ENCODE measurements at regions not wholly inside any gene's neighbourhood (a gene's known extent, or its start where the extent isn't known, plus 50 kb on each side); places are given as distances from the start of the nearest gene placed in this dataset.

- H3K4me3 ChIP-seq = no peak overlapping the region
- no peaks in the 10 kb centered on the region for H3K4me1 ChIP-seq
- no peak overlapping the region for H3K27ac ChIP-seq
- no peaks in the 10 kb centered on the region for H3K9me3 ChIP-seq
- DNase-seq = no peak
- intact Hi-C loops (cut with DNase I; ENCODE audit: low total_unique reads) = no loop called here
- TF ChIP-seq CTCF (IDR thresholded peaks at IDR 0.05) (no peak), POLR2A (IDR thresholded peaks at IDR 0.05) (no peak)
- no peaks in the 10 kb centered on the region for H3K36me3 ChIP-seq
- H3K27me3 ChIP-seq = no peaks in the 10 kb centered on the region
Measured at GRCh38 chr7:46652317-46652716, 731.2 kb upstream of the IGFBP3 start.

GRCh38 chr7:46651561-46652088 lies 730.6 kb upstream of the IGFBP3 start:
- Histone ChIP-seq H3K27me3 (no peaks in the 10 kb centered on the region), H3K4me1 (no peaks in the 10 kb centered on the region), H3K9me3 (no peaks in the 10 kb centered on the region), H3K36me3 (no peaks in the 10 kb centered on the region), H3K27ac (no peak overlapping the region), H3K4me3 (no peak overlapping the region)
- intact Hi-C loops (cut with DNase I; ENCODE audit: low total_unique reads) = no loop called here
- DNase-seq = no peak
- TF ChIP-seq CTCF (IDR thresholded peaks at IDR 0.05) = no peak
- TF ChIP-seq POLR2A (IDR thresholded peaks at IDR 0.05) = no peak

- Histone ChIP-seq H3K27ac (no peak overlapping the region), H3K4me1 (no peaks in the 10 kb centered on the region), H3K4me3 (no peak overlapping the region), H3K27me3 (no peaks in the 10 kb centered on the region), H3K36me3 (no peaks in the 10 kb centered on the region), H3K9me3 (no peaks in the 10 kb centered on the region)
- no peak for DNase-seq
- TF ChIP-seq POLR2A (IDR thresholded peaks at IDR 0.05) (no peak), CTCF (IDR thresholded peaks at IDR 0.05) (no peak)
- intact Hi-C loops (cut with DNase I; ENCODE audit: low total_unique reads) = no loop called here
Measured at GRCh38 chr7:46651070-46651469, 730.0 kb upstream of the IGFBP3 start.

- no peak for DNase-seq
- H3K4me3 ChIP-seq = no peak overlapping the region
- TF ChIP-seq POLR2A (IDR thresholded peaks at IDR 0.05) (no peak), CTCF (IDR thresholded peaks at IDR 0.05) (no peak)
- no peaks in the 10 kb centered on the region for H3K27me3 ChIP-seq
- intact Hi-C loops (cut with DNase I; ENCODE audit: low total_unique reads) = no loop called here
- no peaks in the 10 kb centered on the region for H3K4me1 ChIP-seq
- no peak overlapping the region for H3K27ac ChIP-seq
- H3K9me3 ChIP-seq = no peaks in the 10 kb centered on the region
- no peaks in the 10 kb centered on the region for H3K36me3 ChIP-seq
Measured at GRCh38 chr7:46649876-46650275, 728.8 kb upstream of the IGFBP3 start.

- Histone ChIP-seq H3K4me1 (no peaks in the 10 kb centered on the region), H3K9me3 (no peaks in the 10 kb centered on the region), H3K36me3 (no peaks in the 10 kb centered on the region), H3K27me3 (no peaks in the 10 kb centered on the region), H3K4me3 (no peak overlapping the region), H3K27ac (no peak overlapping the region)
- DNase-seq = no peak
- intact Hi-C loops (cut with DNase I; ENCODE audit: low total_unique reads) = no loop called here
- TF ChIP-seq POLR2A (IDR thresholded peaks at IDR 0.05) = no peak
Measured at GRCh38 chr7:46637793-46638735, 717.0 kb upstream of the IGFBP3 start.
